Germinal center (tissue), 1 donor: ENCODE measurements at regions not wholly inside any gene's neighbourhood (a gene's known extent, or its start where the extent isn't known, plus 50 kb on each side); places are given as distances from the start of the nearest gene placed in this dataset.
A peak's percentile ranks its signal among the peaks of the same experiment; 100 is the strongest.

Experiments
- DNase-seq: peaks from one replicate; pipeline ENCODE4 v3.0.0; 2012; ENCODE audit warnings: mixed read lengths, low spot score

DNA sequence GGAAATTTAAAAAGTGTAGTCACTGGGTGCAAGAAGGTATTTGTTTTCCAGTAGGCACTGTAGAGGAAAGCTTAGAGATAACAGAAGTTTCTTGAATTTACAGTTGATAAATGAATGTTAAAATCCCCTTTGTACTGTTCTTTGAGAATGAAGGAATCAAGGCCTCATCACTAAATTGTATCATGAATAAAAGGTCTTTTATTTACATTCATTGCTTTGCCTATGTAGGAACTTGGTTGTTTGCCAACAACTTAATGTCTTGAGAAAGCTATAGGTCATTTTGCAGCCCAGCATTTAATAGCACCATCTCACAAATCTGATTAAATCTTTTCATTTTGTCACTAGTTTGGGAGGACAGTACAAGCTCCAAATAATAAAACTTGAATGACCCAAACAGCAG lies 213.9 kb upstream of the ITGA4 start:
- no peak for DNase-seq

DNA sequence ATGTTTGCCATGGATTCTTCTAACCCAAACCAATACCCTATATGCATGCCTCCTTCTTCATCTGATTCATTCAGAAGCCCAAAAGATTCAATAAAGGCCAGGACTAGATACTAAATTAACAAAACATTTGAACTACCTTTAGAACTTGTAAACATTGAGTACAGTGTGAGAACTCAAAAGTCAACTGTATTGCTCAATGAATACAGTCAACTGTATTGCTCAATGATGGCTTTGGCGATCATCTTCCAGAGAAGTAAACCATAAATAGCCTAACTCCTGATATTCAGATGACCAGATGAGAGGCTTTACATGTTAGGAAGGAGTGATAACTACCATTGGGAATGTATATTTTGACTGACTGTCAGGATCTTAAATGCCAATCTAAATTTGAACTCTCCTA lies 206.5 kb upstream of the ITGA4 start:
- DNase-seq: no peak

DNA sequence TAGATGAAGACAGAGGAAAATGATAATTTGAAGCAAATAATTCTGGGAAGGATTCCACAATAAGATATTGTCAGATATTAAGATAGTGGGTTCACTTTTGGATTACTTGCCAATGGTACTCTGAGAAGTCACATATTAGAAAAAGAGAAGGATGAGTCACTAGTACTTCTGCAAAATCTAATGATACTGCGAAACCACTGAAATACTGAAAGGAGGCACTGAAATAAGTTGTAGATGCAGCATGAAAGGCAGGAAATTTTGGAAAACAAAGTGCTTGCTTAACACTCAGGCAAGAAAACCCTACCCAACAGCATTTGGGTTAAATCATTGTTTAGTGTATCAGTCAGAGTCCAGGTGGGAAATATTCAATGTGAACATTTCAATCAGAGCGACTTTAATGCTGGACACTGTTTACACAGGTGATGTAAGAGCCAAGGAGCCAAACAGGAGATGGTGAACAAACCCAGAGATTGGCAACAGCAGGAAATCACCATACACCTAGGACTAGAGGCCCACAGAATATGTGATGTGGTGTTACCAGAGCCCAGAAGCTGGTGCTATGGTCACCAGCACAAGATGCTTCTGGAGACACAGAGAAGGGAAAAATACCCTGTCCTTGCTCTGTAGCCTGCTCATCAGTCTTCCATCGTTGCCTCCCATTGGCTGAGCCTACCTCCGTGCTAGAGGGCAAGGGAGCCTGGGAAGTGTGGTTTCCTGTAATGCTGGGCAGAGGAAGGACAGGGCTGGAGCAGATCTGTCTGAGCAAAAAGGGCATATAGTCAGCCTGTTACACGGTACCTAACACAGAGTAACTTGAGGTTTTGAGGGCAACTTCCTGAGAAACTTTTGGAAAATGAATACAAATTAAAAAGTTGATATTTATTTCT lies 204.7 kb upstream of the ITGA4 start:
- DNase-seq: no peak

DNA sequence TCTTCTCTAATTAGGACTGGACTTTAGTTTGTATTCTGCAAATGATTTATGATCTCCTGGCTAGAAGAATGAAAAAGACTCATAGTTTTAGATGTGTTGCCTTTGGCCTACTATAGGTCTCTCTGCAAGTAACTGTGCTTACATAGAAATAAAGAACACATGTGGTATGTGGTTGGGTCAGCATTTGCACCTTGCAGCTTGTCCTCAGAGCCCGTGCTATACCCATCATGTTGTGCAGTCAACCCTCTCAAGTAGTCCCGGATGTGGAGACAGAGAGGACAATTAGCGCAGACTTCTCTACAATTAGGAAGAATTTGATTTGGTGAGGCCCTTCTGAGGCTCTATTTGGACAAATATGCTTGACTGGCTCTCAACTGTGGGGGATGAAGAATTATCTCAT lies 203.7 kb upstream of the ITGA4 start:
- no peak for DNase-seq

DNA sequence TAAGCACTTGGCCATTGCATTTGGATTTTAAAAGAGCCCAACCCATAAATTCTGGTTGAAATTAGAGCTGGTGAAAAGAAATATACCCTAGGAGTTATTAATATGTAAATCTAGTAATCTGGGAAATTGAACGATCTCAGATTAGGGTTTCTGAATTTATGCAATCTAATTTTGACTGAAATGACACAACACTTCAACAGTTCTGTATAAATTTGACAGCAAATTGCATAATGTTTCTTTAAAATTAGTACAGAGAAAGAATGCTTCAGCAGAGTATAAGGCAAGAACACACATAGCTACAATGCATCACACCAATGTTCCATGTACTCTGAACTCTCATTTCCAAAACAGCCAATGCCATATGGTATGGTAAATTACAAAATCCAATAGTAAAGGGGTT lies 201.5 kb upstream of the ITGA4 start:
- DNase-seq: no peak

DNA sequence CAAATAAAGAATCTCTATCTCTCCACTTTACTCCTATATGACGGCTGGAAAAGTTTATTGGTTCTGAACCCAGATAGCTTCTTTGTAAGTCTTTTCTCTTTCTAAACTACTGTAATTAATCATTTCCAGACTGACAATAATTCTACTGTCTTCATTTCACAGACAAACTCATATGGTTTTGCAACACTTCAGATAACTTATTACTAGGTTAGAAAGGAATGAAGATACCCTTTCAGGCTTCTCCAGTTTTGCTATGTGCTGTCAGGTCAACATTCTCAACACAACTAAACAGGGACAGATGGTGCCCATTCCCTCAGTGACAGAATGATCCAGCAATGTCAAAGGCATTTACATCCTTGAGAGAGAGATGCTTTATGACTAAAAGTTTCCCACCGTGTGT lies 198.5 kb upstream of the ITGA4 start:
- DNase-seq: no peak

DNA sequence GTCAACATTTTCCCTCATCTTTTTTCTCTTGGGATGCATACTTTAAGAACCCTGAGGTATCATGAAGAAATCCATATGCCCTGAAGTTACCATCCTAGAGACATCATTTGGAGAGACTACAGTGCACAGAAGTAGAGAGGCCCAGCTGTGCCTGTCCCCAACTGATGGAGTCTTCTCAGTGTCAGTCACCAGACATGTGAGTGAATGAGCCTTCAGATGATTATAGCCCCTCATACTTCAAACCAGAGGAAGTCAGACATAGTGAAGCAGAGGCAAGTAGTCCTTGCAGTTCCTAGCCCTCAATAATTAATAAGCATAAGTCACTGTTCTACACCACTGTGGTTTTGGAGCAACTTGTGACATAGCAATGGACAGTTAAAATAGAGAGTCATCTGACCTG lies 194.4 kb upstream of the ITGA4 start:
- no peak for DNase-seq

DNA sequence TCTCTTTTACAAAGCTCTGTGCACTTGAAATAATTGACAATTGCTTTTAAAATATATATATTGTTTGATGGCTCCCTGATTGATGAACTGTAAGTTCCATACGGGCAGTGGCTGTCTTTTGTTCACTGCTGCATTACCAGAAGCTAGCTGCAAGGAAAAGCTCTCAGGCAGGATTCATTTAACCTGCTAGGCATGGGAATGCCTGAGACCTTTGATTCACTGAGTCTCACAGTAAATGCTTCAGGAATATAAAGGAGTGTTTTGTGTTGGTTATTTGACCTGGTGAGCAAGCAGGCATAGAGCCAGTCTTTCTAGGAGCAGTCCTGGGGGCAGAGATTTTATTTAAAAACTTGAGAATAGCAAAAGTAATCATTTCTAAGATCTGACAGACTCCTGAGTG lies 193.2 kb upstream of the ITGA4 start:
- DNase-seq: no peak

DNA sequence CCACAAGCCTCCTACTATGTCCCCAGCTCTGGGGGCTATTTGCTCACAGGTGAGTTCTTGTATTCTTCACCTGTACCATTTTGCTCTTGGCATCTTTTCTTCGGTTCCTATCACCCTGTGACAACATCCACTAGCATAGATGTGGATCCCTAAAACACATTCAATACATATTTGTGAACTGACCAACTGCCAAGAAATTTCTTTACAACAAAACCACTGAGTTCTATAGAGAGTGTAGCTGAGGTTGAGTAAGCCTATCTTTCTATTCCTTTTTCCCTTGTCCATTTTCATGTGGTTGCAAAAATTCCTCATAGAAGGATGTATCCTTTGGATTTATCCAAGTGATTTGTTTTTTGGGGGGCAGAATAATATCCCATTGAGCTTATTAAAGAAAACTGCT lies 192.7 kb upstream of the ITGA4 start:
- no peak for DNase-seq

DNA sequence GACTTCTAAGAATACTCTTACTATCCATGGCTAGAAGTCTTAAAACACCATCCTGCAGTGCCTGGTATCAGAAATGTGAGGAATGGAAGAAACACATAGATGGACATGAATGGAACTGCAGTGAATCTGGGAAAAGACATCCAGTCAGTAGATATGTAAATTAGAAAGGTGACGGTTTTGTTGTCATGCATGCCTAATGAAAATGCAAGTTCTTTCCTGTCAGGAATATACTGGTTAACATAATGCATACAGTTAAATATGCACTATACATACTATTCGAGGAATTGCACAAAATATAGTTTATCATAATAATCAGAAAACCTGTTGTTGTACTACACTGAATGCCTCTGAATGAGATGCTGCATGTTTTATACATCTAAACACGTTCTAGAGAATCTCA lies 190.6 kb upstream of the ITGA4 start:
- no peak for DNase-seq

DNA sequence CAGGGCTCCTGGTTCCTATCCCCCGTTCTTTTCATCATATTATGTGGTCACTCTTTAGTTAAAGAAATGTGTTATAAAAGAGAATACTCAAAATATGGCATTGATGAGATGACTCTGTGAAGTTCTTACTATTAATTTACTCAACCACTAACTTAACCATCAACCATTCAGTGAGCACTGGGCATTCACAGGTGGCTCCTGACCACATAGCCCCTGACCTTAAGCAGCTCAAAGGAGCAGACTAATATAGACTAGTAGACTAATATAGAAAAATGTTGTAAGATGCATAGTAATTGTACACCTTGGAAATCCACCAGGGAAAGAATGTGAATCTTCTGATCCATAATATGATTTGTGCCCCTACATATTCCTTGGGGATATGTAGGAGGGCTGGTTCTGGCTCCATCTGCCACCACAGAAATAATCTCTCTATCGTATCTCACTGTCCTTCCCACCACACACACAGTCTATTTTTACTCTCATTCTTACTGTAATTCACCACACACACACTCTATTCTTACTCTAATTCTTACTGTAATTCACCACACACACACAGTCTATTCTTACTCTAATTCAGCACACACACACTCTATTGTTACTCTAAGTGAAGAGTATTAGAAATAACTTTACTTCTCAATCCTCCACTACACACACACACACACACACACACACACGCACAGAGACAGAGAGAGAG lies 188.9 kb upstream of the ITGA4 start:
- no peak for DNase-seq

DNA sequence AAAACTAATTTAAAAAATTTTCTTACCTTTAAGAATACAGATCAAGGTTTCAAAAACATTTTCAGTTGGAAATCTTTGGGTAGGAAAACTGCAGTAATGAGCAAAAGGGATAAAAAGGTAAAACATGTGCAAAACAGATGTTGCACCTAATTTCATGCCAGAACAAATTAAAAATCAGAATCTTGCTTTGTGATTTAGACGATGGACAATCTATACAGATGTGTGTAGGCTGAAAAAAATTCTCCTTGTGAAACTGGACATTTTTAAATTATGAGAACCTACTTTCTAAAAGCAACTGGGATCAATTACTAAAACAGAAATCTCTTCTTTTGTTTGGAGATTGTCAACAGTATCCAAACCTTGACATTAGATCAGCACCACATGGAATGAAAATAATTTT lies 183.2 kb upstream of the ITGA4 start:
- DNase-seq: no peak

DNA sequence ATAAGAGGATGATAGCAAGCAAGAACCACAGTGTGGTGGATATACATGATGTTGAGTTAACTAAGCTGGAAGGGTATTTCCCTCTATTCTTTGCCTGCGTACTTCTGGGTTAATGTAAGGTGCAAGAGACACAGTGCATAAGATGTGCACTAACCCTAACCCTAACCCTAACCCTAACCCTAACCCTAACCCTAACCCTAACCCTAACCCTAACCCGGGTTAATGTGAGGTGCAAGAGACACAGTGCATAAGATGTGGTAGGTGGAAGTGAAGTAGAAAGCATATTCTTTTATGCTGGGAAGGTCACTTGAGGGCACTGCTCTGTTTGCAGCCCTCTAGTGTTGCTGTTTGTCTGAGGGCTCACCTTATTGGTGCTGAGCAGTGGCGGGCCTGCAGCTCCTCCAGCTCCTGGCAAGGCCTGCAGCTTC lies 181.5 kb upstream of the ITGA4 start:
- no peak for DNase-seq

DNA sequence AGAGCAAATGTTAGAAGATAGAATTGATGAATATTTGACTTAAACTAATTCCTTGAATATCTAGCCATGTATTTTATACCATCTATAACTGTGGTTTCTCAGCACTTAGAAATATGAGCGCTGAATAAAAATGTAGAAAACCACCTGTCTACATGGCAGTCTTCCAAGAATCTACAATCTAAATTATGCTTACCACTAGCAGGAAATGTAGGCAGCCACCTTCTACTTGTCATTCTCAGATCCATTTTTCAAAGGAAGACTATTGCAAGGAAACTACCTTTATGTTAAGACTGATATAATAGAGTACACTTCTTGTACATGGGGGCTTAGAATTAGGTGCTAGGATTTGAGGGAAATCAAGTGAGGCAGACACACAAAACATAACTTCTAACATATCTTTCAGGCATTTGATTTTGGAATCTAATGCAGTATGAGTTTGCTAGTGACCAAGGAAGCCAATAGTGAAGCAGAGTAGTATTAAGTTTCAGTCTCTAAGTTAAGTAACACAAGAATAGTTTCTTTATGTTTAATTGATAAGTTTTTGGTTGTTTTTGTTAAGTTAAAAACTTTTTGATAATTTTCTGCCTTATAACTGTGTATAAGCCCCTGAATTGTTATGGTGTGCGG lies 175.9 kb upstream of the ITGA4 start:
- DNase-seq: no peak

DNA sequence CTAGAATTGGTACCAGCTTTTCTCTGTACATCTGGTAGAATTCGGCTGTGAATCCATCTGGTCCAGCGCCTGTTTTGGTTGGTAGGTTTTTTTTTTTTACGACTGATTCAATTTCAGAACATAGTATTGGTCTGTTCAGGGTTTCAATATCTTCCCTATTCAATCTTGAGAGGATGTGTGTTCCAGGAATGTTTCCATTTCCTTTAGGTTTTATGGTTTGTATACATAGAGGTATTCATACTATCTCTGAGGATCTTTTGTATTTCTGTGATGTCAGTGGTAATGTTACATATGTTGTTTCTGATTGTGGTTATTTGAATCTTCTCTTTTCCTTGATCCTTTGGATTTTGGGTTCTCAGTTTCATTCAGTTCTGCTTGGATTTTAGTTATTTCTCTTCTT lies 172.1 kb upstream of the ITGA4 start:
- DNase-seq: no peak

DNA sequence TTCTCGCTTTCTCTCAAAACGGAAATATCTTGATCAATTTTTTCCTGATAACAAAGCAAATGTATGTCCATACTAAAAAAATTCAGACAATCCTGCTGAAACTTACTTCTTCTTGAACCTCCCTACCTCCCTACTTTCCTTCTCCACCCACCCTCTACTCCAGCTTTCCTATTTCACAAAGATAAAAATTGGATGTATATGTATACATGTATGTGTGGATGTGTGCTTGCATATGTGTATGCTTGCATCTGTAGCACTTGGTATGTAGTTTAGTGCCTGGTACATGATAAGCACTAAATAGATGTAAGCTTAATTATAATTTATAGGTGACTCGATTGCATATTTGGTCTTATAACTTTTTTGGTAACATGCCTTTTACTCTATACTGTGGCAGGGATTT lies 167.5 kb upstream of the ITGA4 start:
- DNase-seq: no peak

DNA sequence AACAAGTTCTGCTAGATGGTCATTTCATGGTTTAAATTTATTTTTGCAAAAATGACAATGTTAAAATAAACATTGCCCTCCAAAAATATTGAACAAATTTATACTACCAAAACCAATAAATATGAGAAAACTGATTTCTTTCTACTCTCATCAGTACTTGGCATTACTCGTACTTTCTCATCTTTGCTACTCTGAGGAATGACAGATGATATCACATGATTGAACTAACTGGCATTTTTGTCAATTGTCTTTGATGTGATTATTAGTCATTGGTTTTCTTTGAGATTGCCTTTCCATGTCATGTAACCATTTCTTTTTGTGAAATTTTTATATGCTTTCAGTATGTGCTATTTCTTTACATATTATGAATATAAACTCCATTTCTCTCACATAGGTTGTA lies 167.0 kb upstream of the ITGA4 start:
- DNase-seq: no peak

DNA sequence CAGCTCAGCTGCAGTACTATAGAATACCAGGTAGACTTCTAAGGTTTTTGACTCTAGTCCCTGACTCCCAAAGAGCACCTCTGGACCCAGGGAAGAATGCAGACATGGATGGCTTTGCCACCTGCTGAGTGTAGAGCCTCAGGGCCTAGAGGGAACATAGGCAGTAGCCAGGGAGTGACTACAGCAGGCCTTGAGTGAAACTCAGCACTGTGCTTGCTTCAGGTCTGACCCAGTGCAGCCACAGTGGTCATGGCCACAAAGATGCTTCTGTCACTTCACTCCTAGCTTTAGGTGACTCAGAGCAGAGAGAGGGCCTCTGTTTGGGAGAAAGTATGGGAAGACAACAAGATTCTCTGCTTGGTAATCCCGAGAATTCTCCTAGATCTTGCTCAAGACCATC lies 162.2 kb upstream of the ITGA4 start:
- DNase-seq: no peak

DNA sequence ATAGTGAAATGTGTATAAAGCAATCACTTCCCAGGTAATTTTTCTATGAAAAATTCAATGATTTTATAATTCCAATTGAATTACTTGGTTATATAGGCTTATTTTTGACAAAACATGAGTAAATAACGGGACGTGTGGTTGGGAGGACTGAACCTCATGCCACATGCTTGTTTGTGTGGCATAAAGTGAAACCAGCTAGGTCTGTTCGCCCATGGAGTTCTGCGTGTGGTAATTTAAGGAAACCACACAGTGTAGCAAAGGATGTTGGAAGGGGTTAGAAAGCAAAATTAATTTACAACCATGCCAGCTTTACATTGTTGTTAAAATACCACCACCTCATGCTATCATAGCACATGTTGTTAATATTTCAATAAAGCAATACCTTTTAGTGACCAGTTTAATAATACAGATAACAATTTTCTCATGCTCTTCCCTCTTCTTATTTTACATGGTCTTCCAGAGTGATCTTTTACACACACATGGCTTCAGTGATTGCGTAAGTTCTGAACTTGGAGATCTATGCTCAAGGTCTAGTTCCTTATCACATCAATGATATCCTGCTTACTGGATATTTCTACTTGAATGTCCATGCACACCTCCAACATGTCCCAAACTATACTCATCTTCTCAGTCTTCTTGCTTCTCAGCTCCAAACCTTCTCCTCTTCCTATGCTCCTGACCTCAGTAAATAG lies 156.4 kb upstream of the ITGA4 start:
- DNase-seq: no peak

DNA sequence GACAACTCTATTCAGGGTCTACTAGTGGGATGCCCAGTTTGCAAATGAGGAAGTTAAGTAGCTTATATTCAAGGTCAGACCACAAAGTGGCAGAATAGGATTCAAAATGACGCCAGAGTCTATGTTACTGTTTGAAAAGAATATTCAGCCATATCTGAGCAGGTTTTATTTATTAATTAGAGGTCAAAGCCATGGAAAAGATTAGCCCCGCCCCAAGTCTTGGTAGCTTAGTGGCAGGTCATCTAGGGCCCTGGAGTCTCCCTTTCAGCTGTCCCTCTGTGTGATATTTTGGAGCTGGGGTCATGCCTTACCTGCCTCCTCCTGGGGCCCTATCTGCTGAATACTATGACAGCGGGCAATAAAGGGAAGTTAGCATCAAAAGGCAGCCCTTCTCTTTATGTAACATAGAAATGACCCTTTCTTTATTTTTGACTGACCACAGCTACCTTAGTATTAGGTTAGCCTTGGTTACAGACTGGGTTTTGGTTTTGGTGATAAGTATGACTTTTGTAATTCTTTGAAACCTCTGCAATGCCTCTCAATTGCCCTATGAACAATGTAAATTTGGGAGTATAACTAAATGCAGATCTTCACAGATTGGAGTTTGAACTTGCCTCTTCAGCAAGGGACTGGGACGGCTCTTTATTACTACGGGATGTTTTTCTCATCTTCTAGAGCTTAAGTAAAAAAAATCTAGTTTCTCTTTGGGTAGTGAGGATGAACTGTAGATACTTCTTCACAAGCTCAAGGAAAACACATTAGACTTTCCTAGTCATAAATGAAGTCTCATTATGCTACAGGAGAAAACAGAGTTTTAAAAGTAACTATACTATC lies 153.0 kb upstream of the ITGA4 start:
- peak; percentile 24 for DNase-seq

DNA sequence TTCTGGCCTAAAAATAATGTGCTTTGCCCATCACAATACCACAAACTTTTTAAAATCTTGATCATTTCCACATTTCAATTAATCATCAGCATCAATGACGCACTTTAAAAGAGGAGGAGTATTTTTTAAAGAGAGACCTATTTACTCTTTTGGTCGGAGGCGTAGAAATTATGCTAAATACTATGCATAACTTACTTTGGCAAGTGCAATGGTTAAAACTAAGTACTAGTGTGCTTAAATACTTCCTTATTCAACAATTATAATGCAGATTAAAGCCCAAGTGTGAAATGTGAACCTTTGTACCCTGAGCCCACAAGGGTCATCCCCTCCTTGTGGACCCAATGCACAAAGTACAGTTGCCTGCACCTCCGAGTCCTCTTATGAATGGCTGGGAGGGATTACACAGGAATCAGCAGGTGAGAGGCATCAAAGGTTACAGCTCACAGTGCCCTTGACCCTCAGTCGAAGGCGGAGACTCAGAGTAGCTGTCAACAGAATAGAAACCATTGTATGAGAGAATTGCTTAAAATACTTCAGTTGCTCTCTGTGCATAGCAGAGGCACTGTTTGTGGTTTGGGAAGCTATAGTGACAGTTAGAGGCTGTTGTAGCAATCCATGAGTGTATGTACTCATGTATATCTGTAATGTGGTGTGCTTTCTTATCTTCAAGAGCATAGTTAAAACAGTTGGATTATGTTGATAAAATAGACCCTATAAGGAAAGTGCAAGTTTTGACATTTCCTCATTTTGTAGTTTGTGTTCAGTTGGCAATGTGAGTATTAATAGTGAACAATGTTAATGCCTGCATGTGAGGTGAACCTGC lies 151.7 kb upstream of the ITGA4 start:
- peak; percentile 24 for DNase-seq
